ENCODE measurements at regions not wholly inside any gene's neighbourhood (a gene's known extent, or its start where the extent isn't known, plus 50 kb on each side); places are given as distances from the start of the nearest gene placed in this dataset.

DNA sequence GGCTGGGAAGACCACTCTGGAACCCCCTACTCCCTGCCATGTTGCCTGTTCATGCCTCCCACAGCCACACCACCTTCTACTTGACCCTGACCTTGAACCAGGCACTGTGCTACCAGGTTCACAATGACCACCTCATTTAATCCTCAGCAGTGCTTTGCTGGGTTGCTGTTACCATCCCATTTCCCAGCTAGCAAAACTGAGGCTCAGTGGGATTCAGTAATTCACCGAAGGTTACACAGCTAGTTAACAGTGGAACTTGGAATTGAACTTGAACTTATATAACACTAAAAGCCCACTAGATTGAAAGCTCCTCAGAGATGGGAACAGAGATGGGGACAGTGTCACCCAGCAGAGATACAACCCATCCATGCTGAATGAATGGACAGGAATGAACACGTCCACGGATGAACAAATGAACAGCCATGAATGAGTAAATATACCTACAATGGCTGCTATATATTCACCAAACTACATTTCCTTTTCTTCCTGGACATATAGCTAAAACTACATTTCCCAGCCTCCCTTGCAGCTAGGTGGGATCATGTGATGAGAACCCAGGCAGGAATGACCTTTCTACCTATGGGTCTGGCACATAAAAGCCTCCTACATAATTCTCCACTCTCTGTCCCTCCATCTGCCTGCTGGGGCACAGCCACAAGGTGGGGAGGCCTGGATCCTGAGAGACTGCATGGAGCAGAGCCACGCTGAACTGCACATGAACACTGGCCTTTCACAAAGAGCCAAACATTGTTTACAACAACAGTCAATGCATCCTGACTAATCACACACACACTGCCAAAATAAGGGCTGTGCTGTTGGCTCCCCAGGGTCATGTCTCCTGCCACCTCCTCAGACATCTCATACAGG lies 94.8 kb downstream of the RMI2 start:
- TF ChIP-seq SIN3A (IDR thresholded peaks at IDR 0.05; ENCODE audit: borderline replicate concordance, insufficient read depth, low read length): no peak
- no peak for TF ChIP-seq POLR2AphosphoS5 (IDR thresholded peaks at IDR 0.05; ENCODE audit: low read depth, low read length)

GRCh38 chr16:11440657-11441012 lies 95.4 kb downstream of the RMI2 start:
- no peak for TF ChIP-seq TAF1 (IDR thresholded peaks at IDR 0.05; ENCODE audit: borderline replicate concordance, insufficient read depth, low read length)
- TF ChIP-seq SIN3A (IDR thresholded peaks at IDR 0.05; ENCODE audit: borderline replicate concordance, insufficient read depth, low read length): no peak
- TF ChIP-seq FOXP2 (optimal IDR thresholded peaks at IDR 0.05; ENCODE audit: borderline replicate concordance, extremely low read depth, extremely low read length, insufficient read depth): no peak
- TF ChIP-seq REST (IDR thresholded peaks at IDR 0.05; ENCODE audit: insufficient read depth in 1 of 2, low read depth in 2 of 2, low read length in 2 of 2): no peak
- TF ChIP-seq POLR2AphosphoS5 (IDR thresholded peaks at IDR 0.05; ENCODE audit: low read depth, low read length): no peak

- no peak for TF ChIP-seq TAF1 (IDR thresholded peaks at IDR 0.05; ENCODE audit: borderline replicate concordance, insufficient read depth, low read length)
- TF ChIP-seq FOXP2 (optimal IDR thresholded peaks at IDR 0.05; ENCODE audit: borderline replicate concordance, extremely low read depth, extremely low read length, insufficient read depth): no peak
- TF ChIP-seq SIN3A (IDR thresholded peaks at IDR 0.05; ENCODE audit: borderline replicate concordance, insufficient read depth, low read length): no peak
- no peak for TF ChIP-seq POLR2AphosphoS5 (IDR thresholded peaks at IDR 0.05; ENCODE audit: low read depth, low read length)
- TF ChIP-seq REST (IDR thresholded peaks at IDR 0.05; ENCODE audit: insufficient read depth in 1 of 2, low read depth in 2 of 2, low read length in 2 of 2): no peak
These were observed 100.2 kb downstream of the RMI2 start for GRCh38 chr16:11445486-11445885.

- TF ChIP-seq TAF1 (IDR thresholded peaks at IDR 0.05; ENCODE audit: borderline replicate concordance, insufficient read depth, low read length) (no peak), SIN3A (IDR thresholded peaks at IDR 0.05; ENCODE audit: borderline replicate concordance, insufficient read depth, low read length) (no peak), REST (IDR thresholded peaks at IDR 0.05; ENCODE audit: insufficient read depth in 1 of 2, low read depth in 2 of 2, low read length in 2 of 2) (no peak), POLR2AphosphoS5 (IDR thresholded peaks at IDR 0.05; ENCODE audit: low read depth, low read length) (no peak), FOXP2 (optimal IDR thresholded peaks at IDR 0.05; ENCODE audit: borderline replicate concordance, extremely low read depth, extremely low read length, insufficient read depth) (no peak)
These were observed 101.4 kb downstream of the RMI2 start for GRCh38 chr16:11446566-11447119.

GRCh38 chr16:11447272-11447671 lies 102.0 kb downstream of the RMI2 start:
- TF ChIP-seq FOXP2 (optimal IDR thresholded peaks at IDR 0.05; ENCODE audit: borderline replicate concordance, extremely low read depth, extremely low read length, insufficient read depth) (no peak), TAF1 (IDR thresholded peaks at IDR 0.05; ENCODE audit: borderline replicate concordance, insufficient read depth, low read length) (no peak), POLR2AphosphoS5 (IDR thresholded peaks at IDR 0.05; ENCODE audit: low read depth, low read length) (no peak), REST (IDR thresholded peaks at IDR 0.05; ENCODE audit: insufficient read depth in 1 of 2, low read depth in 2 of 2, low read length in 2 of 2) (no peak), SIN3A (IDR thresholded peaks at IDR 0.05; ENCODE audit: borderline replicate concordance, insufficient read depth, low read length) (no peak)

All from PFSK-1 (cell line).